Iris pigment epithelial cell (primary cell): ENCODE measurements at regions not wholly inside any gene's neighbourhood (a gene's known extent, or its start where the extent isn't known, plus 50 kb on each side); places are given as distances from the start of the nearest gene placed in this dataset.

Experiments used
- DNase-seq: peaks from one replicate; pipeline ENCODE4 v3.0.0-alpha.2; 2011; ENCODE audit warnings: low read depth

- DNase-seq = no peak
These were observed 55.4 kb upstream of the SCEL start for GRCh38 chr13:77480066-77480465.

- no peak for DNase-seq
These were observed 56.2 kb upstream of the SCEL start for GRCh38 chr13:77479326-77479725.

- no peak for DNase-seq
These were observed 58.1 kb upstream of the SCEL start for GRCh38 chr13:77477299-77477848.

- DNase-seq = no peak
These were observed 59.0 kb upstream of the SCEL start for GRCh38 chr13:77476456-77476855.

GRCh38 chr13:77475345-77476084 is 60.0 kb upstream of the SCEL start:
- no peak for DNase-seq

GRCh38 chr13:77470986-77471385 is 64.5 kb upstream of the SCEL start:
- DNase-seq = no peak

GRCh38 chr13:77466753-77467422 is 68.6 kb upstream of the SCEL start:
- no peak for DNase-seq

GRCh38 chr13:77465603-77466195 is 69.8 kb upstream of the SCEL start:
- no peak for DNase-seq

- no peak for DNase-seq
These were observed 75.3 kb upstream of the SCEL start for GRCh38 chr13:77460195-77460594.

- no peak for DNase-seq
These were observed 75.9 kb upstream of the SCEL start for GRCh38 chr13:77459592-77459991.

- no peak for DNase-seq
These were observed 76.8 kb upstream of the SCEL start for GRCh38 chr13:77458736-77459135.

GRCh38 chr13:77457966-77458365 is 77.5 kb upstream of the SCEL start:
- no peak for DNase-seq

GRCh38 chr13:77456271-77456670 is 79.2 kb upstream of the SCEL start:
- DNase-seq = no peak

GRCh38 chr13:77449265-77449664 is 86.2 kb upstream of the SCEL start:
- no peak for DNase-seq

- no peak for DNase-seq
These were observed 86.8 kb upstream of the SCEL start for GRCh38 chr13:77448689-77449088.

- no peak for DNase-seq
These were observed 92.0 kb upstream of the SCEL start for GRCh38 chr13:77443511-77443910.

- DNase-seq = no peak
These were observed 98.2 kb upstream of the SCEL start for GRCh38 chr13:77437267-77437666.

- no peak for DNase-seq
These were observed 101.2 kb upstream of the SCEL start for GRCh38 chr13:77434289-77434688.

- no peak for DNase-seq
These were observed 104.1 kb upstream of the SCEL start for GRCh38 chr13:77431449-77431848.

GRCh38 chr13:77430377-77430951 is 103.6 kb upstream of the MYCBP2 start:
- DNase-seq = no peak

- DNase-seq = no peak
These were observed 102.6 kb upstream of the MYCBP2 start for GRCh38 chr13:77429320-77430142.

GRCh38 chr13:77425705-77426104 is 98.8 kb upstream of the MYCBP2 start:
- DNase-seq = no peak
